ENCODE measurements at regions not wholly inside any gene's neighbourhood (a gene's known extent, or its start where the extent isn't known, plus 50 kb on each side); places are given as distances from the start of the nearest gene placed in this dataset.

- no peak for TF ChIP-seq CTCF (IDR thresholded peaks at IDR 0.05)
- no peak for TF ChIP-seq REST (IDR thresholded peaks at IDR 0.05; ENCODE audit: insufficient read depth in 1 of 2, low read depth in 2 of 2, low read length in 1 of 2)
- TF ChIP-seq TCF7L2 (IDR thresholded peaks at IDR 0.05; ENCODE audit: low read depth, low read length): no peak
These were observed 296.6 kb upstream of the CDIN1 start for GRCh38 chr15:36282821-36283220.

Data from Panc1 (cell line).